Prostate gland (tissue), 2 donors: ENCODE measurements at regions not wholly inside any gene's neighbourhood (a gene's known extent, or its start where the extent isn't known, plus 50 kb on each side); places are given as distances from the start of the nearest gene placed in this dataset.

Source experiments
- CTCF ChIP-seq, 4 experiments: fragments of 200-600 bp in 2 of 4; fragments of 450-650 bp in 2 of 4; sonication (generic) in 2 of 4; IDR thresholded peaks; 1 replicate in 3 of 4; 2 replicates in 1 of 4; pipeline ENCODE4 v1.5.1; 2016 to 2019; ENCODE audit warnings: antibody characterized with exemption in 4 of 4, mild to moderate bottlenecking in 2 of 4, moderate library complexity in 2 of 4
- POLR2A ChIP-seq: fragments of 450-650 bp; IDR thresholded peaks from one replicate; pipeline ENCODE4 v1.6.1; 2016; ENCODE audit warnings: antibody characterized with exemption, mild to moderate bottlenecking
- POLR2AphosphoS5 ChIP-seq: sonication (generic); formaldehyde crosslinking; IDR thresholded peaks from one replicate; pipeline ENCODE4 v1.6.1; 2017; ENCODE audit warnings: antibody characterized with exemption

- TF ChIP-seq POLR2A (no peak), CTCF (IDR thresholded peaks at IDR 0.05) (no peak), POLR2AphosphoS5 (no peak)
Observed at GRCh38 chr4:127559981-127560380, 72.8 kb upstream of the INTU start.
